ENCODE measurements at regions not wholly inside any gene's neighbourhood (a gene's known extent, or its start where the extent isn't known, plus 50 kb on each side); places are given as distances from the start of the nearest gene placed in this dataset.

DNA sequence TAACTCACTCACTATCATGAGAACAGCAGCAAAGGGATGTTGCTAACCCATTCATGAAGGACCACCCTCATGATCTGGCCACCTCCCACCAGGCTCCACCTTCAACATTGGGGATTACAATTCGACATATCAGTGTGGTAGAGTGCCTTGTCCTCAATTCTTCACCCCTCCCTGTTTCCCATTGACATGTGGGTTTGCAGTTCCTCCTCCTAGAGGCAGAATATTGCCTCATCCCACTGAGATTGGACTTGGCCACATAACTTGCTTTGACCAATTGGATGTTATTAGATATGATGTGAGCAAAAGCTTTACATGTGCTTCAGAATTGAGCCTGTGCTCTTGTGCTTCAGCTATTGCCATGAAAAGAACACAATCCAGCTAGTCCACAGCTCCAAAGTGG is 217.0 kb upstream of the CXCR4 start:
- no peaks in the 10 kb centered on the region for H3K9me3 ChIP-seq (ENCODE audit: insufficient read depth, low read depth, low read length)
- TF ChIP-seq, protein P1, sequence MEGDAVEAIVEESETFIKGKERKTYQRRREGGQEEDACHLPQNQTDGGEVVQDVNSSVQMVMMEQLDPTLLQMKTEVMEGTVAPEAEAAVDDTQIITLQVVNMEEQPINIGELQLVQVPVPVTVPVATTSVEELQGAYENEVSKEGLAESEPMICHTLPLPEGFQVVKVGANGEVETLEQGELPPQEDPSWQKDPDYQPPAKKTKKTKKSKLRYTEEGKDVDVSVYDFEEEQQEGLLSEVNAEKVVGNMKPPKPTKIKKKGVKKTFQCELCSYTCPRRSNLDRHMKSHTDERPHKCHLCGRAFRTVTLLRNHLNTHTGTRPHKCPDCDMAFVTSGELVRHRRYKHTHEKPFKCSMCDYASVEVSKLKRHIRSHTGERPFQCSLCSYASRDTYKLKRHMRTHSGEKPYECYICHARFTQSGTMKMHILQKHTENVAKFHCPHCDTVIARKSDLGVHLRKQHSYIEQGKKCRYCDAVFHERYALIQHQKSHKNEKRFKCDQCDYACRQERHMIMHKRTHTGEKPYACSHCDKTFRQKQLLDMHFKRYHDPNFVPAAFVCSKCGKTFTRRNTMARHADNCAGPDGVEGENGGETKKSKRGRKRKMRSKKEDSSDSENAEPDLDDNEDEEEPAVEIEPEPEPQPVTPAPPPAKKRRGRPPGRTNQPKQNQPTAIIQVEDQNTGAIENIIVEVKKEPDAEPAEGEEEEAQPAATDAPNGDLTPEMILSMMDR (IDR thresholded peaks at IDR 0.05; ENCODE audit: insufficient read depth, low read depth, low read length): no peak
- no peak for TF ChIP-seq EZH2 (IDR thresholded peaks at IDR 0.05; ENCODE audit: insufficient read depth, low read length)
- no peaks in the 10 kb centered on the region for H3K36me3 ChIP-seq (ENCODE audit: insufficient read depth, low read length)
- H3K27ac ChIP-seq (ENCODE audit: low read depth, low read length): no peak overlapping the region
- no peak overlapping the region for H3K4me3 ChIP-seq (ENCODE audit: insufficient read depth, low read depth, low read length)
- H3K27me3 ChIP-seq (ENCODE audit: insufficient read depth, low read length): no peaks in the 10 kb centered on the region
- Mint-ChIP-seq H3K36me3 (ENCODE audit: low read depth, unreplicated experiment) (no peaks in the 10 kb centered on the region), H3K9me3 (ENCODE audit: unreplicated experiment) (peaks cover 4% of the 10 kb centered on the region), H3K27ac (ENCODE audit: unreplicated experiment) (no peak overlapping the region), H3K27me3 (ENCODE audit: low read depth, unreplicated experiment) (peaks cover 2% of the 10 kb centered on the region), H3K4me1 (ENCODE audit: low read depth, unreplicated experiment) (no peaks in the 10 kb centered on the region), H3K4me3 (ENCODE audit: unreplicated experiment) (no peak overlapping the region)
- no peak for DNase-seq (ENCODE audit: low read depth)
- H3K79me2 ChIP-seq (ENCODE audit: insufficient read depth, low read length): no peaks in the 10 kb centered on the region
- H3K9ac ChIP-seq (ENCODE audit: low read length): no peak overlapping the region
- FAIRE-seq: no peak
- H4K20me1 ChIP-seq (ENCODE audit: insufficient read depth, low read length): no peaks in the 10 kb centered on the region
- H2AFZ ChIP-seq (ENCODE audit: low read depth, low read length): no peak overlapping the region
- H3K4me2 ChIP-seq (ENCODE audit: low read length): no peak overlapping the region
- no peaks in the 10 kb centered on the region for H3K4me1 ChIP-seq (ENCODE audit: insufficient read depth, low read length)

- no peaks in the 10 kb centered on the region for H3K27me3 ChIP-seq (ENCODE audit: insufficient read depth, low read length)
- Mint-ChIP-seq H3K9me3 (ENCODE audit: unreplicated experiment) (peaks cover 4% of the 10 kb centered on the region), H3K36me3 (ENCODE audit: low read depth, unreplicated experiment) (no peaks in the 10 kb centered on the region), H3K27ac (ENCODE audit: unreplicated experiment) (no peak overlapping the region), H3K4me1 (ENCODE audit: low read depth, unreplicated experiment) (peaks cover 1% of the 10 kb centered on the region), H3K4me3 (ENCODE audit: unreplicated experiment) (no peak overlapping the region), H3K27me3 (ENCODE audit: low read depth, unreplicated experiment) (peaks cover 4% of the 10 kb centered on the region)
- FAIRE-seq (no peak), DNase-seq (ENCODE audit: low read depth) (no peak)
- H3K4me3 ChIP-seq (ENCODE audit: insufficient read depth, low read depth, low read length): no peak overlapping the region
- H3K4me2 ChIP-seq (ENCODE audit: low read length): no peak overlapping the region
- TF ChIP-seq, protein P1 (IDR thresholded peaks at IDR 0.05; ENCODE audit: insufficient read depth, low read depth, low read length): no peak
- no peak for TF ChIP-seq EZH2 (IDR thresholded peaks at IDR 0.05; ENCODE audit: insufficient read depth, low read length)
- no peaks in the 10 kb centered on the region for H3K36me3 ChIP-seq (ENCODE audit: insufficient read depth, low read length)
- H3K79me2 ChIP-seq (ENCODE audit: insufficient read depth, low read length): no peaks in the 10 kb centered on the region
- no peak overlapping the region for H3K27ac ChIP-seq (ENCODE audit: low read depth, low read length)
- H3K4me1 ChIP-seq (ENCODE audit: insufficient read depth, low read length): no peaks in the 10 kb centered on the region
- no peak overlapping the region for H2AFZ ChIP-seq (ENCODE audit: low read depth, low read length)
- H3K9me3 ChIP-seq (ENCODE audit: insufficient read depth, low read depth, low read length): no peaks in the 10 kb centered on the region
- no peak overlapping the region for H3K9ac ChIP-seq (ENCODE audit: low read length)
- no peaks in the 10 kb centered on the region for H4K20me1 ChIP-seq (ENCODE audit: insufficient read depth, low read length)
Measured at GRCh38 chr2:136332436-136333095, 214.6 kb upstream of the CXCR4 start.

GRCh38 chr2:136331226-136331625 is 213.3 kb upstream of the CXCR4 start:
- H3K27me3 ChIP-seq (ENCODE audit: insufficient read depth, low read length): no peaks in the 10 kb centered on the region
- no peak overlapping the region for H3K4me3 Mint-ChIP-seq (ENCODE audit: unreplicated experiment)
- TF ChIP-seq EZH2 (IDR thresholded peaks at IDR 0.05; ENCODE audit: insufficient read depth, low read length): no peak
- TF ChIP-seq, protein P1 (IDR thresholded peaks at IDR 0.05; ENCODE audit: insufficient read depth, low read depth, low read length): no peak
- H3K27ac Mint-ChIP-seq (ENCODE audit: unreplicated experiment): no peak overlapping the region
- no peaks in the 10 kb centered on the region for H3K9me3 ChIP-seq (ENCODE audit: insufficient read depth, low read depth, low read length)
- peaks cover 4% of the 10 kb centered on the region for H3K9me3 Mint-ChIP-seq (ENCODE audit: unreplicated experiment)
- DNase-seq (ENCODE audit: low read depth): no peak
- H3K9ac ChIP-seq (ENCODE audit: low read length): no peak overlapping the region
- FAIRE-seq: no peak
- H3K79me2 ChIP-seq (ENCODE audit: insufficient read depth, low read length): no peaks in the 10 kb centered on the region
- no peaks in the 10 kb centered on the region for H3K36me3 ChIP-seq (ENCODE audit: insufficient read depth, low read length)
- H3K36me3 Mint-ChIP-seq (ENCODE audit: low read depth, unreplicated experiment): no peaks in the 10 kb centered on the region
- H3K27me3 Mint-ChIP-seq (ENCODE audit: low read depth, unreplicated experiment): peaks cover 4% of the 10 kb centered on the region
- H2AFZ ChIP-seq (ENCODE audit: low read depth, low read length): no peak overlapping the region
- H3K27ac ChIP-seq (ENCODE audit: low read depth, low read length): no peak overlapping the region
- no peak overlapping the region for H3K4me3 ChIP-seq (ENCODE audit: insufficient read depth, low read depth, low read length)
- H3K4me1 ChIP-seq (ENCODE audit: insufficient read depth, low read length): no peaks in the 10 kb centered on the region
- H3K4me1 Mint-ChIP-seq (ENCODE audit: low read depth, unreplicated experiment): peaks cover 8% of the 10 kb centered on the region
- H4K20me1 ChIP-seq (ENCODE audit: insufficient read depth, low read length): no peaks in the 10 kb centered on the region
- no peak overlapping the region for H3K4me2 ChIP-seq (ENCODE audit: low read length)
